Mammary epithelial cell (primary cell): ENCODE measurements at regions not wholly inside any gene's neighbourhood (a gene's known extent, or its start where the extent isn't known, plus 50 kb on each side); places are given as distances from the start of the nearest gene placed in this dataset.

ENCODE experiments used
- CTCF ChIP-seq, 2 donors: IDR thresholded peaks in 1 of 2; conservative IDR thresholded peaks in 1 of 2; 2 replicates each; pipeline ENCODE4 v1.5.1; 2011 to 2012; ENCODE audit warnings: inconsistent platforms in 2 of 2, low read length in 2 of 2, mild to moderate bottlenecking in 2 of 2, control low read depth in 1 of 2, low read depth in 1 of 2; ENCODE audit not compliant: insufficient read depth in 1 of 2; ENCODE audit errors: extremely low read depth in 1 of 2
- EZH2 ChIP-seq: IDR thresholded peaks from 2 replicates; pipeline ENCODE4 v1.6.1; 2012; ENCODE audit warnings: low read length, inconsistent platforms, borderline replicate concordance

GRCh38 chr11:97280347-97280746, 890.5 kb downstream of the JRKL start:
- TF ChIP-seq EZH2 (no peak), CTCF (conservative IDR thresholded peaks at IDR 0.05 in 1 of 2, IDR thresholded peaks at IDR 0.05 in 1 of 2; ENCODE audit: extremely low read depth in 1 of 2, insufficient read depth in 1 of 2, low read depth in 1 of 2, low read length in 2 of 2) (no peak)
